HG02981 (cell line): ENCODE measurements at regions not wholly inside any gene's neighbourhood (a gene's known extent, or its start where the extent isn't known, plus 50 kb on each side); places are given as distances from the start of the nearest gene placed in this dataset.

ENCODE experiments used
- ATAC-seq: cut with Tn5 transposase; IDR thresholded peaks from one replicate; pipeline ENCODE4 v1.9.1; 2021; ENCODE audit warnings: mild to moderate bottlenecking, moderate library complexity; ENCODE audit not compliant: unreplicated experiment

- ATAC-seq = no peak
Measured at GRCh38 chr11:15757048-15757698, 599.2 kb downstream of the SOX6 start.

GRCh38 chr11:15758857-15759465, 597.4 kb downstream of the SOX6 start:
- no peak for ATAC-seq

- no peak for ATAC-seq
Measured at GRCh38 chr11:15761235-15761634, 595.1 kb downstream of the SOX6 start.

GRCh38 chr11:15764326-15764725, 592.0 kb downstream of the SOX6 start:
- no peak for ATAC-seq

GRCh38 chr11:15764948-15765347, 591.4 kb downstream of the SOX6 start:
- ATAC-seq = no peak

- ATAC-seq = no peak
Measured at GRCh38 chr11:15765530-15765929, 590.8 kb downstream of the SOX6 start.

GRCh38 chr11:15768321-15768720, 588.0 kb downstream of the SOX6 start:
- ATAC-seq = no peak

GRCh38 chr11:15769203-15769602, 587.1 kb downstream of the SOX6 start:
- ATAC-seq = no peak

- no peak for ATAC-seq
Measured at GRCh38 chr11:15770798-15771414, 585.4 kb downstream of the SOX6 start.

- no peak for ATAC-seq
Measured at GRCh38 chr11:15772547-15772946, 583.8 kb downstream of the SOX6 start.

GRCh38 chr11:15772981-15773380, 583.4 kb downstream of the SOX6 start:
- ATAC-seq = no peak

- no peak for ATAC-seq
Measured at GRCh38 chr11:15773476-15774387, 582.6 kb downstream of the SOX6 start.

- ATAC-seq = no peak
Measured at GRCh38 chr11:15774388-15774939, 581.9 kb downstream of the SOX6 start.

- no peak for ATAC-seq
Measured at GRCh38 chr11:15775015-15775541, 581.3 kb downstream of the SOX6 start.

GRCh38 chr11:15775797-15776196, 580.5 kb downstream of the SOX6 start:
- no peak for ATAC-seq

- ATAC-seq = no peak
Measured at GRCh38 chr11:15776366-15776765, 580.0 kb downstream of the SOX6 start.

GRCh38 chr11:15779518-15779917, 576.8 kb downstream of the SOX6 start:
- ATAC-seq = no peak

- ATAC-seq = no peak
Measured at GRCh38 chr11:15780382-15780781, 576.0 kb downstream of the SOX6 start.

GRCh38 chr11:15780837-15781236, 575.5 kb downstream of the SOX6 start:
- no peak for ATAC-seq

- no peak for ATAC-seq
Measured at GRCh38 chr11:15783619-15784018, 572.7 kb downstream of the SOX6 start.
